SK-N-SH (cell line): ENCODE measurements at regions not wholly inside any gene's neighbourhood (a gene's known extent, or its start where the extent isn't known, plus 50 kb on each side); places are given as distances from the start of the nearest gene placed in this dataset.

Experiments
- CHD2 ChIP-seq: fragments of 150-350 bp; IDR thresholded peaks from 2 replicates; pipeline ENCODE4 v1.6.1; 2018; ENCODE audit warnings: low read length; ENCODE audit not compliant: partially characterized antibody
- EP300 ChIP-seq, 2 experiments: IDR thresholded peaks; 2 replicates each; pipeline versions ENCODE4 v1.4.0 to v1.6.1; 2012; ENCODE audit warnings: borderline replicate concordance in 1 of 2, low read depth in 1 of 2, low read length in 1 of 2
- EZH2phosphoT487 ChIP-seq: fragments of 200-600 bp; sonication (generic); IDR thresholded peaks from 2 replicates; pipeline ENCODE4 v1.6.1; 2017; ENCODE audit warnings: low read depth, mixed run types, mild to moderate bottlenecking, antibody characterized with exemption, moderate library complexity, borderline replicate concordance
- FOXJ3 ChIP-seq: sonication (generic); formaldehyde crosslinking; IDR thresholded peaks from 2 replicates; pipeline ENCODE4 v1.5.1; 2020; ENCODE audit warnings: mild to moderate bottlenecking, missing genetic modification reagents
- FOXM1 ChIP-seq: IDR thresholded peaks from 2 replicates; pipeline ENCODE4 v1.4.0; 2012; ENCODE audit warnings: low read depth, mild to moderate bottlenecking
- POLR2AphosphoS5 ChIP-seq: IDR thresholded peaks from 2 replicates; pipeline ENCODE4 v1.6.1; 2012; ENCODE audit warnings: low read depth, low read length
- RFX5 ChIP-seq: IDR thresholded peaks from 2 replicates; pipeline ENCODE4 v1.6.1; 2012; ENCODE audit warnings: mild to moderate bottlenecking, improper control_type of control experiment, low read length
- TCF12 ChIP-seq: IDR thresholded peaks from 2 replicates; pipeline ENCODE4 v1.4.0; 2012
- TF ChIP-seq, protein P1 (sequence below): fragments of 200-600 bp; sonication (generic); IDR thresholded peaks from 2 replicates; pipeline ENCODE4 v1.6.1; 2017; ENCODE audit warnings: antibody characterized with exemption, mild to moderate bottlenecking, moderate library complexity

DNA sequence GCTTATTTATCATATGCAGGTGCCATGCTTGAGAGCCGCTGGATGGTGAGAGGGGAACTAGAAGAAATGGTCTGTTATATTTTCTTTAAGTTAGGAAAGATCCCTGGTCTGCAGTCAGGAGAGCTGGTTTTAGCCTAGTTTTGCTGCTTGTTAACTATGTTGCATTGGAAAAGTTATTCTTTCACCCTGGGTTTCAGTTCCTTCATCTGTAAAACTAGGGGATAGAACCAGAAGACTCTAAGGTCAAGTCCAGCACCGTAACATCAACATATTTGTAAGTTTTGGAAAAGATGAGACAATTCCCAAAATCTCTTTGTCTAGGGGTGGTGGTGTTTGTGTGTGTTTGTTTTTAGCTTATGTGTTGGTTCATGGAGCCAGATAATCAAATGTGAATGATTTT is 304.0 kb downstream of the QKI start:
- TF ChIP-seq FOXJ3: no peak
- TF ChIP-seq, protein P1, sequence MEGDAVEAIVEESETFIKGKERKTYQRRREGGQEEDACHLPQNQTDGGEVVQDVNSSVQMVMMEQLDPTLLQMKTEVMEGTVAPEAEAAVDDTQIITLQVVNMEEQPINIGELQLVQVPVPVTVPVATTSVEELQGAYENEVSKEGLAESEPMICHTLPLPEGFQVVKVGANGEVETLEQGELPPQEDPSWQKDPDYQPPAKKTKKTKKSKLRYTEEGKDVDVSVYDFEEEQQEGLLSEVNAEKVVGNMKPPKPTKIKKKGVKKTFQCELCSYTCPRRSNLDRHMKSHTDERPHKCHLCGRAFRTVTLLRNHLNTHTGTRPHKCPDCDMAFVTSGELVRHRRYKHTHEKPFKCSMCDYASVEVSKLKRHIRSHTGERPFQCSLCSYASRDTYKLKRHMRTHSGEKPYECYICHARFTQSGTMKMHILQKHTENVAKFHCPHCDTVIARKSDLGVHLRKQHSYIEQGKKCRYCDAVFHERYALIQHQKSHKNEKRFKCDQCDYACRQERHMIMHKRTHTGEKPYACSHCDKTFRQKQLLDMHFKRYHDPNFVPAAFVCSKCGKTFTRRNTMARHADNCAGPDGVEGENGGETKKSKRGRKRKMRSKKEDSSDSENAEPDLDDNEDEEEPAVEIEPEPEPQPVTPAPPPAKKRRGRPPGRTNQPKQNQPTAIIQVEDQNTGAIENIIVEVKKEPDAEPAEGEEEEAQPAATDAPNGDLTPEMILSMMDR: no peak
- TF ChIP-seq EP300 (IDR thresholded peaks at IDR 0.05; ENCODE audit: borderline replicate concordance in 1 of 2, low read depth in 1 of 2, low read length in 1 of 2): no peak
- TF ChIP-seq FOXM1: no peak
- no peak for TF ChIP-seq RFX5
- no peak for TF ChIP-seq EZH2phosphoT487
- no peak for TF ChIP-seq POLR2AphosphoS5
- TF ChIP-seq TCF12: no peak
- TF ChIP-seq CHD2: no peak
